Hepatocyte (in vitro differentiated cells): ENCODE measurements at regions not wholly inside any gene's neighbourhood (a gene's known extent, or its start where the extent isn't known, plus 50 kb on each side); places are given as distances from the start of the nearest gene placed in this dataset.

Experiments used
- DNase-seq: peaks from one replicate; pipeline ENCODE4 v3.0.0-alpha.2; 2016; ENCODE audit warnings: low spot score
- H2AFZ ChIP-seq: fragments of 200-600 bp; sonication (generic); 2 replicates; pipeline ENCODE4 v1.6.0; 2016; ENCODE audit warnings: antibody characterized with exemption, mild to moderate bottlenecking
- H3K27ac ChIP-seq: fragments of 200-600 bp; sonication (generic); 2 replicates; pipeline ENCODE4 v1.5.1; 2016; ENCODE audit warnings: mild to moderate bottlenecking
- H3K27me3 ChIP-seq: fragments of 200-600 bp; sonication (generic); 2 replicates; pipeline ENCODE4 v1.6.1; 2016
- H3K36me3 ChIP-seq: fragments of 200-600 bp; sonication (generic); replicated peaks from 2 replicates; pipeline ENCODE4 v1.5.1; 2016; ENCODE audit warnings: low read depth; ENCODE audit not compliant: insufficient read depth
- H3K4me1 ChIP-seq: fragments of 200-600 bp; sonication (generic); 2 replicates; pipeline ENCODE4 v1.5.1; 2016; ENCODE audit warnings: mild to moderate bottlenecking, moderate library complexity; ENCODE audit not compliant: insufficient read depth
- H3K4me2 ChIP-seq: fragments of 200-600 bp; sonication (generic); 2 replicates; pipeline ENCODE4 v1.6.0; 2016
- H3K4me3 ChIP-seq: fragments of 200-600 bp; sonication (generic); 2 replicates; pipeline ENCODE4 v1.5.1; 2016; ENCODE audit warnings: mild to moderate bottlenecking
- H3K79me2 ChIP-seq: fragments of 200-600 bp; sonication (generic); 2 replicates; pipeline ENCODE4 v1.6.0; 2017; ENCODE audit warnings: mild to moderate bottlenecking
- H3K9me2 ChIP-seq: fragments of 200-600 bp; sonication (generic); replicated peaks from 2 replicates; pipeline ENCODE4 v1.6.0; 2017; ENCODE audit warnings: mild to moderate bottlenecking; ENCODE audit not compliant: insufficient read depth
- H3K9me3 ChIP-seq: fragments of 200-600 bp; sonication (generic); 2 replicates; pipeline ENCODE4 v1.5.1; 2016; ENCODE audit warnings: low read depth, mild to moderate bottlenecking
- H4K20me1 ChIP-seq: fragments of 200-600 bp; sonication (generic); 2 replicates; pipeline ENCODE4 v1.6.0; 2016; ENCODE audit warnings: mild to moderate bottlenecking; ENCODE audit not compliant: insufficient read depth, poor library complexity, severe bottlenecking
- CTCF ChIP-seq: fragments of 200-600 bp; sonication (generic); IDR thresholded peaks from 2 replicates; pipeline ENCODE4 v1.5.1; 2016; ENCODE audit warnings: antibody characterized with exemption, mild to moderate bottlenecking; ENCODE audit not compliant: poor library complexity
- EZH2 ChIP-seq: fragments of 200-600 bp; sonication (generic); IDR thresholded peaks from 2 replicates; pipeline ENCODE4 v1.6.1; 2016; ENCODE audit warnings: antibody characterized with exemption, mild to moderate bottlenecking, borderline replicate concordance
- EZH2phosphoT487 ChIP-seq: fragments of 200-600 bp; sonication (generic); IDR thresholded peaks from one replicate; pipeline ENCODE4 v1.6.1; 2018; ENCODE audit warnings: antibody characterized with exemption, mild to moderate bottlenecking, low read depth, moderate library complexity; ENCODE audit not compliant: unreplicated experiment, severe bottlenecking
- WGBS: methylation state at CpG from one replicate; pipeline ENCODE4 v1.1.6; 2016; ENCODE audit warnings: low lambda C conversion rate; ENCODE audit errors: missing lambda C conversion rate; 5-methylcytosine and 5-hydroxymethylcytosine counted together

- Histone ChIP-seq H3K27me3 (peaks cover 4% of the 10 kb centered on the region), H3K79me2 (no peaks in the 10 kb centered on the region), H3K4me1 (no peaks in the 10 kb centered on the region), H3K4me3 (no peak overlapping the region), H4K20me1 (no peaks in the 10 kb centered on the region), H3K36me3 (no peaks in the 10 kb centered on the region), H2AFZ (no peak overlapping the region), H3K27ac (no peak overlapping the region), H3K9me3 (no peaks in the 10 kb centered on the region), H3K4me2 (no peak overlapping the region), H3K9me2 (no peaks in the 10 kb centered on the region)
- WGBS, result 84% methylated on average over 13 of the region's 13 CpGs
- no peak for DNase-seq
- TF ChIP-seq EZH2, result no peak
- TF ChIP-seq CTCF, result no peak
- no peak for TF ChIP-seq EZH2phosphoT487
Measured at GRCh38 chr1:208528578-208529240, 284.5 kb upstream of the PLXNA2 start.

GRCh38 chr1:208531003-208531750 lies 287.0 kb upstream of the PLXNA2 start:
- Histone ChIP-seq H3K36me3 (no peaks in the 10 kb centered on the region), H3K9me3 (no peaks in the 10 kb centered on the region), H2AFZ (no peak overlapping the region), H3K4me1 (peaks cover 4% of the 10 kb centered on the region), H3K4me2 (no peak overlapping the region), H3K9me2 (no peaks in the 10 kb centered on the region), H3K79me2 (no peaks in the 10 kb centered on the region), H3K4me3 (no peak overlapping the region), H3K27me3 (peaks cover 4% of the 10 kb centered on the region), H4K20me1 (no peaks in the 10 kb centered on the region), H3K27ac (no peak overlapping the region)
- TF ChIP-seq EZH2 (no peak), CTCF (no peak), EZH2phosphoT487 (no peak)
- DNase-seq, result no peak
- WGBS, result 69% methylated on average over 11 of the region's 11 CpGs

- Histone ChIP-seq H3K4me2 (no peak overlapping the region), H3K9me3 (no peaks in the 10 kb centered on the region), H3K4me1 (peaks cover 4% of the 10 kb centered on the region), H3K27me3 (peaks cover 4% of the 10 kb centered on the region), H4K20me1 (no peaks in the 10 kb centered on the region), H3K79me2 (no peaks in the 10 kb centered on the region), H3K4me3 (no peak overlapping the region), H2AFZ (no peak overlapping the region), H3K27ac (no peak overlapping the region), H3K9me2 (no peaks in the 10 kb centered on the region), H3K36me3 (no peaks in the 10 kb centered on the region)
- no peak for DNase-seq
- 69% methylated on average over 7 of the region's 7 CpGs for WGBS
- TF ChIP-seq EZH2 (no peak), EZH2phosphoT487 (no peak), CTCF (no peak)
Measured at GRCh38 chr1:208533746-208534598, 289.8 kb upstream of the PLXNA2 start.
